ENCODE measurements at regions not wholly inside any gene's neighbourhood (a gene's known extent, or its start where the extent isn't known, plus 50 kb on each side); places are given as distances from the start of the nearest gene placed in this dataset.

DNA sequence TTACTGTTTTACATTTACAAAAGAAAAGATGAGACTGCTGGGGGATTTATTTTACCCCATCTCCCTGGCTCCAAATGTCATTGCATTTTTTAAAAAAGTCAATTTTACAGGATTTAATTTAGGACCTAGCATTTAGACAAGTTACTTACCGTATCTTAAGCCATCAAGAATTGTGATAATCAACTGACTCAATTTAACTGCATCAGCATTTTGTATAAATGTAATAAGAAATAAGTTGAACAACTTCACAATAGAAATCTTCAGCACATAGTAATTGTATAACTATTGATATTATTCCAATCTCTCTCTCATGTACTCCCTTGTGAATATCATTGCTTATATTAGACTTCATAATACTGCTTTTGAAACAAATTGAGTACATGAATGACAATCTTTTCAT lies 907.5 kb upstream of the SLC10A2 start:
- DNase-seq (ENCODE audit: low read depth): no peak

DNA sequence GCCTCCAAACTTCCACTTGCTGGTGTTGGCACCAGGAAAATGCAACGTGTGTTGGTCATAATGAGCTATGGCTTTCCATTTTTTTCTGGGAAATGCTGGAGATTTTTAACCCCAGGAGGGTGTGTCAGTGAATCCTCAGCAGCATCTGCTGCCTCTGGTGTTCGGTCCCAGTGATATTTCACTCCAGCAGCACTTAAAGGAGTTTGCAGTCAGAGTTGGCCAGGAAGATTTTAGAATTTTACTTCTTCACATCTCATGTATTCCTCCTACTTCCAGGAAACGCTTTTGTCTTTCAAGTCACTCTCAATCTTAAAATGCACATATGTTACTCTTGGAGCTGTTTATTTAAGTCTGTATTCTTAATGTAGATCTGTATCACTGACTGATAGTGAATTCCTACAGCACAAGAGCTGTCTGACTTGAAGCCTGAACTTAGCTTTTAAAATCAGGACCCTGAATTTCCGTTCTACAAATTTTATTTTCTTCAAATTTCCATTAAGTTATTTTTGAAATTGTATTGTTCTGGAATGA lies 903.4 kb upstream of the SLC10A2 start:
- DNase-seq (ENCODE audit: low read depth): no peak

DNA sequence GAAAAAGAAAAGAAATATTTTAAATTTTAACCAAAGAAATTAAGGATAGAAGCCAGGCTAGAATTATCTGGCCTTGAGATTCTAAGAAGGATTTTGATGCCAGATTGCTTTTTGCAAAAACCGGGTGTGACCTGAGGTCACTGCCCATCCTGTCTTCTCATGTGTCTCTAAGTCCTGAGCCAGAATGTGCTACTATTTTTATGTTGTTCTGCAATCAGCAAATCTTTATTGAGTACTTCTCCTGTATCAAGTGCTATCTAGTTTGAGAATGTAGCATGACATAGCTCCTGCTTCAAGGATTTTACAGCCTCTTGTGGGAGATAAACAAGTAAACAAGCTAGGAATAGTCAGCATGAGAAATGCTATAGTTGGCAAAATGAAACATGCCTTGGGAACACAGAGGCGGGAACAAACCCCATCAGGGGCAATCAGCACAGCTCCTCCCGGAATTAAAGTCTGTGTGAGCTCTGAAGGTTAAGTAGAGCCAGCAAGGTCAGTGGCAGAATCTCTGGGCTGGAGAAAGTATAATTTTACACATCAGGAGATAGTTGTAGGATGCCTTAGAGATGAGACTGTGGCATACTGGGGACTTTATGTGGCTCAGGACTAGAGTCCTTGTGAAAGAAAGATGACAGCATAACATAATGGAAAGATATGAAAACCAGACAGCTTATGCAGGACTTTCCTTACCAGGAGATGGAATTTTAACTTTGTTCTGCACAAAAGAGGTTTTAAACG lies 899.5 kb upstream of the SLC10A2 start:
- no peak for DNase-seq (ENCODE audit: low read depth)

DNA sequence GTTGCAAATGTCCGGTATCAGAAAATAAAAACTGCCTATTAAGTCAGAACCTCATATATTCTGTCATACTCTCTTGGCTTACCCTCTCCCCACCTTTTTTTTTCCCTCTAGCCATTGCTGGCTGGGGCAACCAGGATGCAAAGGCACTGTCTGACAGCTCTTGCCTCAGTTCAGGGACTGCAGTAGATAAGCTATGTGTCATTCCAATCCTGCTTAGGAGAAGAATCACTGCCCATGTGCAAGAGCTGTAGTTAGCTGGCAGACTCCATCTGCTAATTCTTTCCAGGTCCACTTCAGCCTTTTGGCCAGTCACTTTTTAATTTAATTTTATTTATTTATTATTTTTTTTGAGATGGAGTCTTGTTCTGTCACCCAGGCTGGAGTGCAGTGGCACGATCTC lies 895.6 kb upstream of the SLC10A2 start:
- DNase-seq (ENCODE audit: low read depth): no peak

DNA sequence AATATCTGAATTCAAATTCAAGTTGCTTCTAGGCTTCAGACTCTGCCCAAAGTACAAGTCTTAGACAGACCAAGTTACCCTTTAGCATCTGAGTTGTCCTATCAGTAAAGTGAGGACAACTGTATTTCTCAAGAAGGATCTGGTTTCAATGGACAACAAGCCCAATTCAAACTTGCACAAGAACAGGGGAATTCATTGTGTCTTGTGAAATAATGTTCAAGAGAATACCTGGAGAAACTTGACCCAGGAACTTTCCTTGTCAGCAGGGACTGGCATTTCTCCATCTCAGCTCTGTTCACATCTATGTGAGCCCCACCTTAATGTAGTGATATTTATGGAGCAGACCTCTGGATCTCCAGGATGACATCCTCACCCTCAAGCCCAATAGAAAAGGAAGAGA lies 894.9 kb upstream of the SLC10A2 start:
- no peak for DNase-seq (ENCODE audit: low read depth)

DNA sequence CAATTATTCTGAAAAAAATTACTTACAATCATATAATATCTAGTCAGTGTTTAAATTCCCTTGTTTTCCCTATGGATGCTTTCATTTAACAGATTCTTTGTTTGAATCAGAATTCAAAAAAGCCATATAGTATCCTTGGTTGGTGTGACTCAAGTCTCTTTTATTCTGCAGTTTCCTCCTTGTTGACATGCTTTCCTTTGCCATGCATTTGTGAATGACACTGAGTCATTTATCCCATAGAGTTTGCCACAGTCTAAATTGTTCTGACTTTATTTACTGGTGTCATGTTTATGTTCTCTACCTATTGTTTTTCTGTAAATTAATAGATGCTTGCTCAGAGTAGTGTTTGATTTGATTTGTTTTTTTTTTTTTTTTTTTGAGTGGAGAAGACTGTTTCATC lies 893.8 kb upstream of the SLC10A2 start:
- DNase-seq (ENCODE audit: low read depth): no peak

DNA sequence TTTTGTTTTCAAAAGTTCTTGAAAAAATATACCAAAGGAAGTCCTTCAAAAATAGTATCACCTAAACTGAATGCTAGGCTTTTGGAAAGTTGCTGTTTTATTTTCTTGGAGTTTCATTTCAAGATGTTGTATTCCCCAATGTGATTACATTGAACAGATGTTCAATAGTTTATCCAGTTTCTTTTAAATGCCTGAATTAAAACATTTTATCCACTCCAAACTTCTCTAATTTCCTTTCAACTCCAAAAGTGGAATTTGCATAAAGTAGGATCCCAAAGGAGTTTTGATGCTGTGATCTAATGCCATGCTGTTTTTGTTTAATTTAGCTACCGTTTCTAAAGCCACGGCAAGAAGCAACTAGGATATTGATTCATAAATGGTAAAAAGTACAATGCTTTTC lies 892.5 kb upstream of the SLC10A2 start:
- no peak for DNase-seq (ENCODE audit: low read depth)

DNA sequence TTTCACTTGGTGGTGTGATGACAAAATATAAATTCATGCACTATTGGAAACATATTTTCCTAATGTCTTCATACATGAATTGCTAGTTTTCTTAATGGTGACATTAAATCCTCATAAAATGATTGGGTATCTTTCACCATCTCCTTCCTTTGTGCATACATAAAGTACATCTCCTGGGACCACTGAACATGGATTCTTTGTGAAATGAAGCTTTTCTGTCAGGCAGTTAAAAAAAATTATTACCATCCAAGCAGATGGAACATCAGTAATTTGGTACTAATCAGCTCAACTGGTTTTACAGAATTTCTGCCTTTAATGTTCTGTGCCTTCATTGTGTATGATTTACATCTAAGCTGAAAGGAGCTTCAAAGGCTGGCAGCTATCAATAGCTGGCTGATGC lies 891.7 kb upstream of the SLC10A2 start:
- no peak for DNase-seq (ENCODE audit: low read depth)

DNA sequence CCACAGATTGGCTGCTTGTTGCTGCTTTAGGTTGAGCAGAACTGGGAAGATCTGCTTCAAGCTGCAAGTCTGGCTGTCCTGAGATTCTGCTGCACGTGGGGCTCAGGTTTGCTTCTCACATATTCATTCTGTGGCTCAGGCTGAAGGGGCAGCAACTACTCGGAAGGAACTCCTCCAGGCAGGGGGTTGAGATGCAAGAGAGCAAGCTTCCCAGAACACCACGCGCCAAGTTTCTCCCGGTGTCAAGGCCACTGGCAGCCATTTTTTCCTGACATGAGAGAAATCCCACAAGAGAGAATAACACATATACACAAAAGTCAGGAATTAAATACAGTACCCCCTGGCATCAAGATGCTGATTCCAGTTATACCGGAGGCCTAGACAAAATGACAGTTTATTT lies 887.6 kb upstream of the SLC10A2 start:
- DNase-seq (ENCODE audit: low read depth): no peak

DNA sequence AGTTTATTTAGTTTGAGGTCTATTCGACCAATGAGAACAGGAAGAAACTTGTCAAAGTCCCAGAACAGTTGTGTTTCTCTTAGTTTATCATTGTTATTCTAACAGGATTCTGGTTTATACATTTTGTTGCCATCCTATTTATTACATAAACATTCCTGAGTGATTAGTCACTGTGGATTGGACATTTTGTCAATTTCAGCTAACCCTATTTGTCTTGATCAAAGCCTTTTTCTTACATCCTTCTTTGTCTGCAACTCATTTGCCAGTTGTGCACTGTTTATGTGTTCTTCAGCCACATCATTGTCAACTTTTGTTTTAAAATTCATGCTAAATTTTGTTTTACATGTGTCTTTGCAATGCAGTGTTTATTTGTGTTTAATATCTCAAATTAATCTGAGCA lies 886.0 kb upstream of the SLC10A2 start:
- no peak for DNase-seq (ENCODE audit: low read depth)

DNA sequence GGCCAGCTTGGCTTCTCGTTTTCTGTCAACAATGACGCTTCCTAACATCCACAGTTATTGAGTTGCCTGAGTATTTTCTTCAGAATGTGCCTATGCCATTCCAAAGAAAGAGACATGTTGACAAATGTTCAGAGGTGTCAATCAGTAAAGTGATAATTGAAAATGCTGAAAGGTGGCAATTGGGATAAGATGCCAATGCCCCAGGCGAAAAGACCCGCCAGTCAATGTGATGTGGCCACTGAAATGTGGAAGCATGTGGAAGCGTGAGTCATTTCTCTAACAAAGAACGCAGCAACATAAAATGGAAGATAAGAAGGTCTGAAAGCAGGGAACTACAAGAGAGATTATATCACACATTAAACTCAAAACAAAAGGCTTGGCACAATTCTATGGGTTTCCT lies 882.2 kb upstream of the SLC10A2 start:
- DNase-seq (ENCODE audit: low read depth): no peak

DNA sequence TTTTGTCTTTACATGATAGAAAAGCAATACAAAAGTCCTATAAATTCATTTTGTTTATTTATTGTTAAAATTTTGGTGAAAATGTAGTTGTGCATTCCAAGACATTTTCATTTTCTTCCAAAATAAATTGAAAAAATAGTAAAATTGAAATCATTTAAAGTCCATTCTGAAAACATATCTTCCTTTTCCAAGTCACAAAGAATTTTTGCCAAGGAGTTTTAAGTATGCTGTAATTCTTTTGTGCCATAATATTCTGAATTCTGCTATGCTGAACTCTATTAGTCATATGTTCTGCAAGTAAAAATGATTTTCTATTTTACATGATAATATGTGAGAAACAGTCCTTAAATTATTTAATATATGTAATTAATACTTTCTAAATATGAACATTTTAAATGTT lies 879.6 kb upstream of the SLC10A2 start:
- no peak for DNase-seq (ENCODE audit: low read depth)

DNA sequence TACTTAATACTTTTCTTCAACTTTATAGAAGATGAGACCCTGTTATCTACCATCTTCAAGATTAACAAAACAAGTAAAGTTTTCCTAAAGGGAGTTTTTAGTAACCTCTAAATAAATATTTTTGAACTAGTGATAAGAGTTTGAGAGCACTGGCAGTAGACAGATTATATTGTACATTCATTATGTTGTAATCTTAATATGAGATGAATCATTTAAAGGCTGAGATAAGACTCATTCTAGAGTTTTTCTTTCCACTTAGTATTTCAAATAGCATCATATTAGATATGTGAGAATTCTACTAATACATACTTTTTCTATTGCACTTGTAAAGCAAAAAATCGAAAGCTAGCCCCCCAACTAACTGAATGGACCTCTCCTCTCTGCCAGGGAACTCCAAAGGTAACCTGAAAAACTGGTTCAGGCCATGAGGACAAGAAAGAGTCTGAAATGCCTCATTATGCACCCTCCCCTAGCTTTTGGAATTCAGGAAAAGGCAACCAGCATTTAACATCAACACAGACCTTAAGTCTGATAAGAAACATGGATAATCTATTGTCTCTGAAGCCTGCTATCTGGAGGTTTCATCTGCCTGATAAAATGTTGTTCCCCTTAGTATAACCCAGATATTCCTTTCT lies 875.4 kb upstream of the SLC10A2 start:
- no peak for DNase-seq (ENCODE audit: low read depth)

DNA sequence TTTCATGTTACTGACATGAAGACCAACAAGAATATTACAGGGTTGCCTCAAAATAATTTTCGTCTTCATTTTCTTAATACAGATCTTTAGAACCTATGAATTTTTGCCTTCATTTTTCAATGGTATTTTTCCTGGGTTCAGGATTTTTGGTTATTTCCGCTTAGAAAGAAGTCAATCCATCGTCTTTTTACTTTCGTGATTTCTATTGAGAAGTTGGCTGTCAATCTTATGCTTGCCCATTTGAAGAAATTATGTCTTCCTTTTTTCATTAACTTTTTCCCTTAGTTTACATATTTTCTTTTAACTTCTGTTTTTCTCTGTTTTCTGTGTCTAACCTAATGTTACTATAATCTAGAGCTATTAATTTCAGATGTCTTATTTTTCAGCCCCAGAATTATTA lies 868.9 kb upstream of the SLC10A2 start:
- no peak for DNase-seq (ENCODE audit: low read depth)

DNA sequence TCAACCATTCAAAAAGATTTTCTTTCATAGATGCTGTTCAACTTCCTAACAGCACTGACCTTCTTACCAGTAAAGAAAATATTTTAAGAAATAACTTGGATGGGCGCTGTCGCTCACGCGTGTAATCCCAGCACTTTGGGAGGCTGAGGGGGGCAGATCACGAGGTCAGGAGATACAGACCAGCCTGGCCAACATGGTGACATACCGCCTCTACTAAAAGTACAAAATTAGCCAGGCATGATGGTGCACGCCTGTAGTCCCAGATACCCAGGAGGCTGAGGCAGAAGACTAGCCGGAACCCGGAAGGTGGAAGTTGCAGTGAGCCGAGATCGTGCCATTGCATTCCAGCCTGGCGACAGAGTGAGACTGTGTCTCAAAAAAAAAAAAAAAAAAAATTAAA lies 865.7 kb upstream of the SLC10A2 start:
- DNase-seq (ENCODE audit: low read depth): no peak

DNA sequence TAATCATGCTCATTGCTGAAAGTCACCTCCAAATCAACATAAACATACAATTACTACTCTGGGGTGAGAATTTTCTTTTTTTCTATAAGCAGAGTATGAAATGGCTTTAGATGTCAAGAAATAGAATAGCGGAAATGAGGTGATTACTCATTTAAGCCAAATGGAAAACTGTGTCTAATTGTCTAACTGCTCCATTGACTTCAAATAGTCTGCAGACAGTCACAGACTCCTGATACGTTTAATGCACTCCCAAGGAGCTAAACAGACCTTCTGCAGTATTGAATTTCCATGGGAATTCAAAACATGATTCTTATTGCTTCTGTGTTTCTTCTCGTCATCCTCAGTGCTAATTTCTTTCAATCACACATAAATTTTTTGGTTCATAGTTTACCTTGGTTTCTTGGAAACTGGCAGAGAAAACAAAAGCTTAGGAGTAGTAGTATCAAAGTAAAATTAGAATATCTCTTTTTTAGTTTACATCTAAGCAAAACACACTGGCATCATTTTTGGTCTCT lies 865.2 kb upstream of the SLC10A2 start:
- DNase-seq (ENCODE audit: low read depth): no peak

DNA sequence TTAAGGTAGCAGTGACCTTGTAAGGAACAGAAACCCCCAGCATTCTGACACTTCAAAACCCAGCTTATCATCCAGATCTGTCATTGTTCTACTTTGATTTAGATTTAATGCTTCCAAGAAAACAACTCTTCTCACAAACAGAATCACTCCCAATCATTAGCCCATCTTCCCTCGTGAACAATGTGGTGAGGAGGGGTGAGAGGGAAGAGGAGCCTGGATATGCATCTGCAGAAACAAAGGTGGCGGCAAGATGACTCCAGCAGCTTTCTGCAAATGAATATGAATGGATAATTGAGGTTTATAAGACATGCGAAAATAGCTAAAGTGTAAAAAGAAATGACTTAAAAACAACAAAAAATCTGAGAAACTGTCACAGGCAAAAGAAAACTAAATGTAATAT lies 859.9 kb upstream of the SLC10A2 start:
- no peak for DNase-seq (ENCODE audit: low read depth)

DNA sequence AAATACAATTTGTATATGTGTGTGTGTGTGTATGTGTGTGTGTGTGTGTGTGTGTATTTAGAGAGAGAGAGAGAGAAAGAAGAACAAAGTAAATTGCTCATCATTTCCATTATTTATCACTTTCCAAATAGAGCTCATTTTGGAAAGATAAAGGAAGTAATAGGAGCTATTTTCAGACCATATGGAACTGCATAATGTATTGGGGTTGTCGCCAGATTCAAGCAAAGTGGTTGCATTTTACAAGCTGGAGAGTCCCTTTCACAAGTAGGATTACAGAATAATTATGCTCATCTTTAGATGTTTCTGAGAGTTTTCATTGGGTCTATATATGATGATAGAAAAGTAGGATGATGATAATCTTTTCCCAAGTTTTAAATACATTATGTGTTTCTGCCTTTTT lies 842.7 kb upstream of the SLC10A2 start:
- no peak for DNase-seq (ENCODE audit: low read depth)

DNA sequence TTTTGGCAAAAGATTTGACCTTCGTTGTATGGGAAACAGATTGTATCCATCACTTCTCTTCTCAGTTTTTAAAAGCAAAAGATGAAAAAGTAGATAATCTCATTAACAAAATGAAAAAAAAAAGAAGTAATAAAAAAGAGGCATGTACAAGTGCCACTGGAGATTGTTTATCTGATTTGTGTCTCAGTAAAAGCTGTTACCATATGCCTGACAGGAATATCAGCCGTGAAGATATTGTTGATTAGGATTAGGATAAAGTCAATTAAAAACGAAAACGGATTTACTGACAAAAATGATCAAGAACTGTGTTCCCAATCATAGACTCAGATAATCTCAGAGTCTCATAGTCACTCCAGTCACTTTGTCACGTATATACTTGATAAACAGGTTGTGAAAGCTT lies 842.1 kb upstream of the SLC10A2 start:
- no peak for DNase-seq (ENCODE audit: low read depth)

DNA sequence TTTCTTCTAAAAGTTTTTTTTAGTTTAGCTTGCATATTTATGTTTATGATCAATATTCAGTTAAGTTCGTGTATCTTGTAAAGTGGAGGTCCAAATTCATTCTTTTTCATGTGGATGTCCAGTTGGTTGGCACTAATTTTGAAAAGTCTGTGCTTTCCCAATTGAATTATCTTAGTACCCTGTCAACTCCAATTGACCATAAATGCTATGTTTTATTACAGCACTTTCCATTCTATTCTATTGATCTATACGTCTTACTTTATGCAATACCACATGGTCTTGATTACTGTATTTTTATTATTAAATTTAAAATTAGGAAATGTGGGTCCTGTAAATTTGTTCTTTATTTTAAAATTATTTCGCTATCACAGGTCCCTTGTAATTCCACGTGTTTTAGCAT lies 837.6 kb upstream of the SLC10A2 start:
- no peak for DNase-seq (ENCODE audit: low read depth)

DNA sequence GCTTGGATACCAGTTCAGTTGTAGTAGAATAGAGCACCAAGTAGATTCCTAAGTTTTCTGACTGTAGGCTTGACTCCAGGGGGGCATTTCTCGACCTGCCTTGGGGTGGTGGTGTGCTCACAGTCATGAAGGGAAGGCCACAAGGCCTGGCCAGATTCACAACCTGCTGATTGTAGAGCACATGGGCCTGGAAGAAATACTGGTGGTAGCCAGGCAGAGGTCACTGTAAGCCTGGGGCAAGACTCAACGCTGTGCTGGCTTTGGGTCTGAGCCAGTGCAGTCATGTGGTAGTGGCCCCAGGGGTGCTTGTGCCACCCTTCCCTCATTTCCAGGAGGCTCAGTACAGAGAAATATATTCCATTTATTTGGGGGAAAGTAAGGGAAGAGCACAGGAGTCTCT lies 832.3 kb upstream of the SLC10A2 start:
- no peak for DNase-seq (ENCODE audit: low read depth)

DNA sequence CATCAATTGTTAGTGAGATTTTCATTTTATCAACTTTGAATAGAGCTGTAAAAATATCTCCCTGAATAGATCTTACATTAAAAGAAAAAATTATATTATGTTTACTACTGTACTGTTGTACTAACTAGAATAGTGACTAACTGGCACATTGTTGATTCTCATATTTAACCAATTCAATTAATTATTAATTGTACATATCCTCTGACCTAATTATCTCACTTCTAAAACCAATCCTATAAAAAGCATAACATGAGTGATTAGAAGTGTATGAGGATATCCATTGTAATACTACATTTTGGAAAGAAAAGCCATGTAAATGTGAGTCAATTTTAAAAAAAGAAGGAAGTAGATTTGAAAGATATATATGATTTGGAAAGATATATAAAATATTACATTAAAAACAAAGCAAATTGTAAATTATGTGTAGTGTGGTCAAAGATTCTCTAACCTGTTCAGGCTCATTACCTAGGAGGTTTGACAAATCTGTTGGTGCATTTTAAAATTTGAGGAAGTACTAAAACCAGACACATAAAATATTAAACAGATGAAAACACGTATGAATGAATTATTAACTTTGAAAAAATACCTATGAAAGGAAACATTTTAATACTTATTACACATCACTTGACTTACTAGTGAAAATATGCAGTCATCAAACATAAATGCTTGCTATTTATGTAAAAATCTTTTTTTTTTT lies 829.8 kb upstream of the SLC10A2 start:
- no peak for DNase-seq (ENCODE audit: low read depth)

DNA sequence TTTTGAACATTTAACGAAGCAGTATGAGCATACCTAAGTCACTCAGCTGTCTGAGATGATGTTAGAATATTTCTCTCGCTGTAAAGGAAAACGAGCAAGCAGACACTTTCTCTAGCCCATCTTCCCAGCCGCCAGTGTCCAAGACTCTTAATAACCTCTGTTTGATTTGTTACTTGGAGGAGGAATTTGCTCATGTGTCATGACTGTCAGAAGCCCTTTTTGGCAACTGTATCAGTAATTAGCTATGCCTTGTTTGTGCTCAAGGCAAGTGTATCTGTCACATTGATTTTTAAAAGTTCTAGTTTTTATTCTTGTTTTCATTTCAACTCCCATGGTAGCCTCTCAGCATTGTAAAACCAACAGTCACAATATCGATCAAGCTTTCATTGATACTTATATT lies 828.4 kb upstream of the SLC10A2 start:
- DNase-seq (ENCODE audit: low read depth): no peak

Measured in activated gamma-delta T cell treated with anti-CD3 and anti-CD28 coated beads, Interleukin-2, amount 50 U/mL, for 16 hours (primary cell).